A549 (cell line): ENCODE measurements at regions not wholly inside any gene's neighbourhood (a gene's known extent, or its start where the extent isn't known, plus 50 kb on each side); places are given as distances from the start of the nearest gene placed in this dataset.

Experiments used
- ATAC-seq, 2 experiments: fragments of 200-7000 bp in 1 of 2; fragments of >200 bp in 1 of 2; cut with Nextera tagmentation in 1 of 2; cut with Tn5 transposase in 1 of 2; 3 replicates each; pipeline versions ENCODE4 v1.8.0 to v1.9.1; 2018 to 2020; ENCODE audit warnings: mild to moderate bottlenecking in 1 of 2, moderate library complexity in 1 of 2
- CTCF ChIA-PET: fragments of 300-600 bp; sonication (Branson Sonifier 250); formaldehyde crosslinking; extraction: SDS; loops from one replicate; lab custom pipeline; 2021; ENCODE audit warnings: antibody characterized with exemption, inconsistent platforms; lab: Yijun Ruan, JAX
- POLR2A ChIA-PET: fragments of 350-600 bp; formaldehyde crosslinking; extraction: SDS; loops from one replicate; lab custom pipeline; 2021; ENCODE audit warnings: antibody characterized with exemption, inconsistent platforms; lab: Yijun Ruan, JAX
- DNase-seq, 2 experiments: peaks; one replicate each; pipeline versions ENCODE4 v3.0.0 to v3.0.0-alpha.2; 2011 to 2016; ENCODE audit warnings: low read depth in 1 of 2, low spot score in 1 of 2
- FAIRE-seq: peaks from 2 replicates; lab custom pipeline; 2011; peaks lifted over from hg19 to GRCh38; lab: Jason Lieb, UNC
- H3K27ac ChIP-seq, 2 experiments: fragments of >200 bp; sonication (Bioruptor Twin); formaldehyde crosslinking; 3 replicates each; pipeline ENCODE4 v1.5.1; 2016 to 2017
- H3K4me1 ChIP-seq: fragments of >200 bp; sonication (Bioruptor Twin); formaldehyde crosslinking; 3 replicates; pipeline ENCODE4 v1.6.1; 2016
- H3K4me2 ChIP-seq: fragments of >200 bp; sonication (Bioruptor Twin); formaldehyde crosslinking; 3 replicates; pipeline ENCODE4 v1.6.1; 2016
- H3K4me3 ChIP-seq: fragments of >200 bp; sonication (Bioruptor Twin); formaldehyde crosslinking; 3 replicates; pipeline ENCODE4 v1.5.1; 2016
- H3K9me3 ChIP-seq: fragments of >200 bp; sonication (Bioruptor Twin); formaldehyde crosslinking; 3 replicates; pipeline ENCODE4 v1.6.1; 2016
- ATOH8 ChIP-seq: fragments of 250-450 bp; sonication (Bioruptor Pico); IDR thresholded peaks from 2 replicates; pipeline ENCODE4 v1.5.0; 2020; ENCODE audit warnings: low read depth, mild to moderate bottlenecking, moderate library complexity
- CTCF ChIP-seq: fragments of >200 bp; sonication (Bioruptor Twin); formaldehyde crosslinking; IDR thresholded peaks from 3 replicates; pipeline ENCODE4 v1.5.1; 2016
- EHF ChIP-seq: fragments of 250-450 bp; sonication (Bioruptor Pico); IDR thresholded peaks from 2 replicates; pipeline ENCODE4 v1.5.0; 2020; ENCODE audit warnings: mild to moderate bottlenecking
- FOSB ChIP-seq: fragments of 250-450 bp; sonication (Bioruptor Pico); IDR thresholded peaks from 2 replicates; pipeline ENCODE4 v1.5.0; 2020; ENCODE audit warnings: mild to moderate bottlenecking, moderate library complexity
- HDAC2 ChIP-seq: fragments of 200-600 bp; sonication (generic); IDR thresholded peaks from 2 replicates; pipeline ENCODE4 v1.6.1; 2016
- HEYL ChIP-seq: fragments of 250-450 bp; sonication (Bioruptor Pico); IDR thresholded peaks from 2 replicates; pipeline ENCODE4 v1.8.0; 2021; ENCODE audit warnings: mild to moderate bottlenecking, moderate library complexity
- HMGXB4 ChIP-seq: fragments of 250-450 bp; sonication (Bioruptor Pico); IDR thresholded peaks from 2 replicates; pipeline ENCODE4 v1.5.0; 2021; ENCODE audit warnings: mild to moderate bottlenecking, moderate library complexity, borderline replicate concordance
- HOXA7 ChIP-seq: fragments of 250-450 bp; sonication (Bioruptor Pico); IDR thresholded peaks from 2 replicates; pipeline ENCODE4 v1.5.0; 2020; ENCODE audit warnings: mild to moderate bottlenecking, moderate library complexity
- HOXB5 ChIP-seq: fragments of 250-450 bp; sonication (Bioruptor Pico); IDR thresholded peaks from 2 replicates; pipeline ENCODE4 v1.5.0; 2020; ENCODE audit warnings: mild to moderate bottlenecking, moderate library complexity
- JUNB ChIP-seq: fragments of >200 bp; sonication (Bioruptor Twin); formaldehyde crosslinking; IDR thresholded peaks from 2 replicates; pipeline ENCODE4 v1.6.1; 2016
- KDM1A ChIP-seq: fragments of 200-600 bp; sonication (generic); IDR thresholded peaks from 2 replicates; pipeline ENCODE4 v1.6.1; 2016; ENCODE audit warnings: low read depth, mild to moderate bottlenecking
- MAX ChIP-seq: IDR thresholded peaks from 2 replicates; pipeline ENCODE4 v1.6.1; 2012
- MAZ ChIP-seq: fragments of 150-350 bp; IDR thresholded peaks from 2 replicates; pipeline ENCODE4 v1.6.1; 2014; ENCODE audit warnings: antibody characterized with exemption, low read depth, low read length, borderline replicate concordance
- PHF8 ChIP-seq: fragments of 200-600 bp; sonication (generic); IDR thresholded peaks from 2 replicates; pipeline ENCODE4 v1.6.1; 2016; ENCODE audit warnings: low read depth, mild to moderate bottlenecking, antibody characterized with exemption, moderate library complexity, borderline replicate concordance
- POLR2AphosphoS2 ChIP-seq: conservative IDR thresholded peaks from 2 replicates; pipeline ENCODE4 v1.6.1; 2012; ENCODE audit warnings: low read length, improper control_type of control experiment, inconsistent platforms
- REST ChIP-seq: fragments of 200-600 bp; sonication (generic); IDR thresholded peaks from 2 replicates; pipeline ENCODE4 v1.6.1; 2016; ENCODE audit warnings: antibody characterized with exemption, mild to moderate bottlenecking, moderate library complexity
- RFX5 ChIP-seq: fragments of 450-650 bp; IDR thresholded peaks from 2 replicates; pipeline ENCODE4 v1.7.1; 2014; ENCODE audit warnings: antibody characterized with exemption, mild to moderate bottlenecking, moderate library complexity
- RNF2 ChIP-seq: fragments of 200-600 bp; sonication (generic); IDR thresholded peaks from 2 replicates; pipeline ENCODE4 v1.6.1; 2016; ENCODE audit warnings: low read depth, mild to moderate bottlenecking, antibody characterized with exemption, moderate library complexity, borderline replicate concordance
- SMC3 ChIP-seq: fragments of >200 bp; sonication (Bioruptor Twin); formaldehyde crosslinking; IDR thresholded peaks from 3 replicates; pipeline ENCODE4 v1.6.1; 2018; ENCODE audit warnings: inconsistent platforms
- SREBF2 ChIP-seq: fragments of 450-650 bp; IDR thresholded peaks from 2 replicates; pipeline ENCODE4 v1.6.1; 2014; ENCODE audit warnings: mild to moderate bottlenecking, moderate library complexity
- USF2 ChIP-seq: fragments of 450-650 bp; IDR thresholded peaks from 2 replicates; pipeline ENCODE4 v1.6.1; 2014; ENCODE audit warnings: antibody characterized with exemption
- ZSCAN20 ChIP-seq: fragments of 250-450 bp; sonication (Bioruptor Pico); IDR thresholded peaks from 2 replicates; pipeline ENCODE4 v1.8.0; 2022; ENCODE audit warnings: mild to moderate bottlenecking, moderate library complexity
- WGBS: methylation state at CpG from one replicate; pipeline ENCODE4 v1.1.6; 2017; ENCODE audit errors: missing lambda C conversion rate; 5-methylcytosine and 5-hydroxymethylcytosine counted together

GRCh38 chr7:106571563-106571962 lies 89.4 kb downstream of the CCDC71L start:
- ATAC-seq = no peak; a peak in 1 of 6 replicates
- FAIRE-seq = no peak
- ChIA-PET CTCF (no interaction called here), POLR2A (no interaction called here)
- no peak overlapping the region for H3K4me2 ChIP-seq
- H3K4me3 ChIP-seq = no peak overlapping the region
- WGBS = 72% methylated on average over 3 of the region's 3 CpGs
- DNase-seq = no peak
- no peak overlapping the region for H3K27ac ChIP-seq
- H3K4me1 ChIP-seq = peaks cover 11% of the 10 kb centered on the region; the same call in 2 of the 3 replicates
- TF ChIP-seq POLR2AphosphoS2 = no peak
- TF ChIP-seq MAX = no peak
- TF ChIP-seq USF2 = no peak
- TF ChIP-seq JUNB = no peak
- no peak for TF ChIP-seq HOXA7 (CRISPR knock-in tag)
- TF ChIP-seq SREBF2 = no peak
- no peak for TF ChIP-seq SMC3
- TF ChIP-seq RNF2 = no peak
- TF ChIP-seq MAZ = no peak
- no peak for TF ChIP-seq KDM1A
- no peak for TF ChIP-seq FOSB
- no peak for TF ChIP-seq CTCF
- no peak for TF ChIP-seq RFX5
- no peak for TF ChIP-seq REST
- TF ChIP-seq HDAC2 = no peak
- no peak for TF ChIP-seq ATOH8 (CRISPR knock-in tag)
- no peak for TF ChIP-seq PHF8
- no peak for TF ChIP-seq HOXB5 (CRISPR knock-in tag)
- no peak for TF ChIP-seq HEYL
- H3K9me3 ChIP-seq = peaks cover 4% of the 10 kb centered on the region; the same call in 2 of the 3 replicates

GRCh38 chr7:106570948-106571418 lies 90.0 kb downstream of the CCDC71L start:
- WGBS = 25% methylated on average over 5 of the region's 5 CpGs
- Histone ChIP-seq H3K4me2 (no peak overlapping the region), H3K27ac (no peak overlapping the region), H3K4me3 (no peak overlapping the region), H3K9me3 (peaks cover 4% of the 10 kb centered on the region; the same call in 2 of the 3 replicates), H3K4me1 (peaks cover 11% of the 10 kb centered on the region; the same call in 2 of the 3 replicates)
- ChIA-PET CTCF (no interaction called here), POLR2A (no interaction called here)
- FAIRE-seq (no peak), ATAC-seq (no peak), DNase-seq (no peak)
- TF ChIP-seq HMGXB4 (CRISPR knock-in tag) (no peak), EHF (CRISPR knock-in tag) (no peak), CTCF (no peak), RNF2 (no peak), ZSCAN20 (no peak)
